COR-L47 (cell line): ENCODE measurements at regions not wholly inside any gene's neighbourhood (a gene's known extent, or its start where the extent isn't known, plus 50 kb on each side); places are given as distances from the start of the nearest gene placed in this dataset.

Source experiments
- DNase-seq: peaks from one replicate; lab custom pipeline; 2025; lab: John Stamatoyannopoulos, UW

- DNase-seq = no peak
These were observed 63.5 kb upstream of the BDNF start for GRCh38 chr11:27763736-27764135.

GRCh38 chr11:27761356-27761755 lies 61.1 kb upstream of the BDNF start:
- DNase-seq = no peak

- DNase-seq = no peak
These were observed 57.7 kb upstream of the BDNF start for GRCh38 chr11:27757953-27758352.

- DNase-seq = no peak
These were observed 54.1 kb upstream of the BDNF start for GRCh38 chr11:27754035-27755017.
